Liver (tissue), 8 donors: ENCODE measurements at regions not wholly inside any gene's neighbourhood (a gene's known extent, or its start where the extent isn't known, plus 50 kb on each side); places are given as distances from the start of the nearest gene placed in this dataset.

ENCODE experiments used
- DNase-seq: peaks from one replicate; pipeline ENCODE4 v3.0.0-alpha.2; 2017; ENCODE audit warnings: low spot score
- H3K27ac ChIP-seq, 2 donors: one replicate each; pipeline ENCODE4 v1.7.0; 2013; ENCODE audit warnings: inconsistent platforms in 2 of 2, low read length in 2 of 2, control low read depth in 1 of 2, low read depth in 1 of 2, mild to moderate bottlenecking in 1 of 2
- H3K27me3 ChIP-seq, 4 donors: one replicate each; pipeline versions ENCODE4 v1.6.1 to v1.7.0; 2013; ENCODE audit warnings: low read length in 3 of 4, inconsistent platforms in 1 of 4, mild to moderate bottlenecking in 1 of 4, moderate library complexity in 1 of 4; ENCODE audit not compliant: control insufficient read depth in 4 of 4, insufficient read depth in 4 of 4
- H3K36me3 ChIP-seq, 4 donors: one replicate each; pipeline versions ENCODE4 v1.6.1 to v1.7.0; 2013; ENCODE audit warnings: low read length in 3 of 4, mild to moderate bottlenecking in 3 of 4, low read depth in 1 of 4, moderate library complexity in 1 of 4; ENCODE audit not compliant: control insufficient read depth in 4 of 4, insufficient read depth in 3 of 4
- H3K4me1 ChIP-seq, 4 donors: one replicate each; pipeline versions ENCODE4 v1.6.1 to v1.7.0; 2013; ENCODE audit warnings: low read length in 3 of 4, mild to moderate bottlenecking in 3 of 4, moderate library complexity in 1 of 4; ENCODE audit not compliant: control insufficient read depth in 4 of 4, insufficient read depth in 4 of 4
- H3K4me3 ChIP-seq, 3 donors: one replicate each; pipeline versions ENCODE4 v1.6.1 to v1.7.0; 2013; ENCODE audit warnings: low read length in 3 of 3, control low read depth in 1 of 3, low read depth in 1 of 3, mild to moderate bottlenecking in 1 of 3
- H3K9ac ChIP-seq, 2 donors: one replicate each; pipeline ENCODE4 v1.7.0; 2013; ENCODE audit warnings: low read length in 2 of 2, mild to moderate bottlenecking in 2 of 2, moderate library complexity in 2 of 2, control low read depth in 1 of 2, low read depth in 1 of 2
- H3K9me3 ChIP-seq, 4 donors: one replicate each; pipeline versions ENCODE4 v1.6.1 to v1.7.0; 2013; ENCODE audit warnings: low read length in 3 of 4; ENCODE audit not compliant: control insufficient read depth in 4 of 4
- ATF3 ChIP-seq: IDR thresholded peaks from 2 replicates; pipeline ENCODE4 v1.6.1; 2016; ENCODE audit warnings: antibody characterized with exemption
- CTCF ChIP-seq: fragments of 150-350 bp; IDR thresholded peaks from 2 replicates; pipeline ENCODE4 v1.5.1; 2017; ENCODE audit warnings: improper control_type of control experiment, low read depth, low read length; ENCODE audit not compliant: missing input control
- EGR1 ChIP-seq, 2 donors: IDR thresholded peaks; 2 replicates each; pipeline ENCODE4 v1.6.1; 2016 to 2018; ENCODE audit warnings: antibody characterized with exemption in 2 of 2, low read depth in 2 of 2
- FOXA1 ChIP-seq: IDR thresholded peaks from 2 replicates; pipeline ENCODE4 v1.6.1; 2016; ENCODE audit warnings: antibody characterized with exemption
- FOXA2 ChIP-seq: IDR thresholded peaks from 2 replicates; pipeline ENCODE4 v1.6.1; 2016; ENCODE audit warnings: antibody characterized with exemption
- GABPA ChIP-seq, 2 donors: IDR thresholded peaks in 1 of 2; conservative IDR thresholded peaks in 1 of 2; 2 replicates each; pipeline ENCODE4 v1.6.1; 2016; ENCODE audit warnings: antibody characterized with exemption in 2 of 2, mild to moderate bottlenecking in 1 of 2, moderate library complexity in 1 of 2
- HNF4A ChIP-seq, 2 donors: conservative IDR thresholded peaks; 2 replicates each; pipeline ENCODE4 v1.6.1; 2016; ENCODE audit warnings: antibody characterized with exemption in 2 of 2, mild to moderate bottlenecking in 2 of 2
- HNF4G ChIP-seq: IDR thresholded peaks from 2 replicates; pipeline ENCODE4 v1.6.1; 2016; ENCODE audit warnings: antibody characterized with exemption
- JUND ChIP-seq, 2 donors: IDR thresholded peaks; 2 replicates each; pipeline ENCODE4 v1.6.1; 2016; ENCODE audit warnings: antibody characterized with exemption in 2 of 2
- NR2F2 ChIP-seq: IDR thresholded peaks from 2 replicates; pipeline ENCODE4 v1.6.1; 2016; ENCODE audit warnings: antibody characterized with exemption
- RAD21 ChIP-seq, 2 donors: IDR thresholded peaks; 2 replicates each; pipeline ENCODE4 v1.6.1; 2016; ENCODE audit warnings: antibody characterized with exemption in 2 of 2, mild to moderate bottlenecking in 2 of 2
- RXRA ChIP-seq, 2 donors: IDR thresholded peaks; 2 replicates each; pipeline ENCODE4 v1.6.1; 2017 to 2018; ENCODE audit warnings: antibody characterized with exemption in 2 of 2, mild to moderate bottlenecking in 1 of 2
- SP1 ChIP-seq: IDR thresholded peaks from 2 replicates; pipeline ENCODE4 v1.6.1; 2018; ENCODE audit warnings: antibody characterized with exemption, mild to moderate bottlenecking
- TAF1 ChIP-seq: conservative IDR thresholded peaks from 2 replicates; pipeline ENCODE4 v1.6.1; 2016; ENCODE audit warnings: antibody characterized with exemption, mild to moderate bottlenecking
- YY1 ChIP-seq: IDR thresholded peaks from 2 replicates; pipeline ENCODE4 v1.6.1; 2016; ENCODE audit warnings: antibody characterized with exemption, mild to moderate bottlenecking
- WGBS: extraction: QIAGEN DNeasy Blood & Tissue Kit; methylation state at CpG from one replicate; pipeline ENCODE4 v1.1.7; 2013; 5-methylcytosine and 5-hydroxymethylcytosine counted together
- TF ChIP-seq, protein P1 (sequence below): IDR thresholded peaks from 2 replicates; pipeline ENCODE4 v1.6.1; 2016; ENCODE audit warnings: antibody characterized with exemption
- TF ChIP-seq, protein P2 (sequence below): IDR thresholded peaks from 2 replicates; pipeline ENCODE4 v1.6.1; 2016; ENCODE audit warnings: antibody characterized with exemption, mild to moderate bottlenecking
- donor health status: healthy.
- donor health status: healthy.
- donor health status: healthy.
- donor health status: healthy.
- donor health status: healthy.

DNA sequence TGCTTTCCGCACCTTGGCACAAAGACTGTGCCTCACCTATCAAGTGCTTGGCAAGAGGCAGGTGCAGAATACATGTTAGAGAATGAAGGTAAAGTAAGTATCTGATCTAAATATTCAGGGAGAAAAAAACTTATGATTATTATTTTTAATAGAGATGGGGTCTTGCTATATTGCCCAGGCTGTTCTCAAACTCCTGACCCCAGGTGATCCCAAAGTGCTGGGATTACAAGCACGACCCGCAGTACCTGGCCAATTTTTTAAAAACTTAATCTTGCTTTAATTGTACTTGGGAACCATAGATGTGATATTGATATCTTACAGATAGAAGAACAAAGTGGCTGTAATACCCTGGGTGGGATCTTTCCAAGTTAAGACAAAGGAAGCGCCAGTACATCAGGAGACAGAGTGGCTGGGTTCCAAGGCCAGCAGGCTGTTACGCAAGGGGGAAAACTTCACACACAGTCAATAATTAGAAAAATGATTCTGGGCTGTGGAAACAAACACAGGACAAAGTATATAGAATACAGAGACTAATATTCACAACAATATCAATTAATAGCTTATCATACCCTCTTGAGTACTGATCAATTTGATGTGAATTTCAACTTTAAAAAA is 58.6 kb upstream of the ATP1A1 start:
- H3K9me3 ChIP-seq, result no peaks in the 10 kb centered on the region
- 48% methylated on average over 5 of the region's 5 CpGs for WGBS
- H3K9ac ChIP-seq, result no peak overlapping the region
- no peak overlapping the region for H3K27ac ChIP-seq
- no peaks in the 10 kb centered on the region for H3K36me3 ChIP-seq
- H3K4me1 ChIP-seq, result peaks cover 0 to 9% (median 0%) of the 10 kb centered on the region in 4 donors
- TF ChIP-seq JUND (IDR thresholded peaks at IDR 0.05) (no peak), YY1 (no peak), ATF3 (no peak), NR2F2 (no peak), HNF4G (no peak), FOXA1 (no peak), RAD21 (IDR thresholded peaks at IDR 0.05) (peak in 1 of 2 donors; percentile 29), TAF1 (no peak), SP1 (no peak), CTCF (no peak), RXRA (IDR thresholded peaks at IDR 0.05) (peak; percentile 36 to 48), GABPA (IDR thresholded peaks at IDR 0.05 in 1 of 2, conservative IDR thresholded peaks at IDR 0.05 in 1 of 2) (no peak), HNF4A (conservative IDR thresholded peaks at IDR 0.05) (peak; percentile 30 to 53)
- TF ChIP-seq, protein P1, sequence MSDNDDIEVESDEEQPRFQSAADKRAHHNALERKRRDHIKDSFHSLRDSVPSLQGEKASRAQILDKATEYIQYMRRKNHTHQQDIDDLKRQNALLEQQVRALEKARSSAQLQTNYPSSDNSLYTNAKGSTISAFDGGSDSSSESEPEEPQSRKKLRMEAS, result no peak
- TF ChIP-seq, protein P2, sequence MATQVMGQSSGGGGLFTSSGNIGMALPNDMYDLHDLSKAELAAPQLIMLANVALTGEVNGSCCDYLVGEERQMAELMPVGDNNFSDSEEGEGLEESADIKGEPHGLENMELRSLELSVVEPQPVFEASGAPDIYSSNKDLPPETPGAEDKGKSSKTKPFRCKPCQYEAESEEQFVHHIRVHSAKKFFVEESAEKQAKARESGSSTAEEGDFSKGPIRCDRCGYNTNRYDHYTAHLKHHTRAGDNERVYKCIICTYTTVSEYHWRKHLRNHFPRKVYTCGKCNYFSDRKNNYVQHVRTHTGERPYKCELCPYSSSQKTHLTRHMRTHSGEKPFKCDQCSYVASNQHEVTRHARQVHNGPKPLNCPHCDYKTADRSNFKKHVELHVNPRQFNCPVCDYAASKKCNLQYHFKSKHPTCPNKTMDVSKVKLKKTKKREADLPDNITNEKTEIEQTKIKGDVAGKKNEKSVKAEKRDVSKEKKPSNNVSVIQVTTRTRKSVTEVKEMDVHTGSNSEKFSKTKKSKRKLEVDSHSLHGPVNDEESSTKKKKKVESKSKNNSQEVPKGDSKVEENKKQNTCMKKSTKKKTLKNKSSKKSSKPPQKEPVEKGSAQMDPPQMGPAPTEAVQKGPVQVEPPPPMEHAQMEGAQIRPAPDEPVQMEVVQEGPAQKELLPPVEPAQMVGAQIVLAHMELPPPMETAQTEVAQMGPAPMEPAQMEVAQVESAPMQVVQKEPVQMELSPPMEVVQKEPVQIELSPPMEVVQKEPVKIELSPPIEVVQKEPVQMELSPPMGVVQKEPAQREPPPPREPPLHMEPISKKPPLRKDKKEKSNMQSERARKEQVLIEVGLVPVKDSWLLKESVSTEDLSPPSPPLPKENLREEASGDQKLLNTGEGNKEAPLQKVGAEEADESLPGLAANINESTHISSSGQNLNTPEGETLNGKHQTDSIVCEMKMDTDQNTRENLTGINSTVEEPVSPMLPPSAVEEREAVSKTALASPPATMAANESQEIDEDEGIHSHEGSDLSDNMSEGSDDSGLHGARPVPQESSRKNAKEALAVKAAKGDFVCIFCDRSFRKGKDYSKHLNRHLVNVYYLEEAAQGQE, result no peak
- H3K27me3 ChIP-seq, result no peaks in the 10 kb centered on the region
- no peak for DNase-seq
- no peak overlapping the region for H3K4me3 ChIP-seq

- no peak overlapping the region for H3K4me3 ChIP-seq
- H3K27ac ChIP-seq, result no peak overlapping the region
- no peaks in the 10 kb centered on the region for H3K36me3 ChIP-seq
- H3K9me3 ChIP-seq, result no peaks in the 10 kb centered on the region
- H3K27me3 ChIP-seq, result no peaks in the 10 kb centered on the region
- H3K9ac ChIP-seq, result no peak overlapping the region
- 51% methylated on average over 2 of the region's 2 CpGs for WGBS
- peaks cover 0 to 10% (median 0%) of the 10 kb centered on the region in 4 donors for H3K4me1 ChIP-seq
- no peak for DNase-seq
- TF ChIP-seq, protein P1, result no peak
- TF ChIP-seq CTCF (no peak), RXRA (IDR thresholded peaks at IDR 0.05) (peak in 1 of 2 donors; percentile 21), HNF4G (peak; percentile 15), JUND (IDR thresholded peaks at IDR 0.05) (peak in 1 of 2 donors; percentile 12), GABPA (IDR thresholded peaks at IDR 0.05 in 1 of 2, conservative IDR thresholded peaks at IDR 0.05 in 1 of 2) (no peak), FOXA1 (no peak), EGR1 (IDR thresholded peaks at IDR 0.05; ENCODE audit: low read depth in 2 of 2) (no peak), SP1 (peak; percentile 61), FOXA2 (no peak), RAD21 (IDR thresholded peaks at IDR 0.05) (peak in 1 of 2 donors; percentile 40)
- TF ChIP-seq, protein P2, result no peak
These were observed 56.7 kb upstream of the ATP1A1 start for GRCh38 chr1:116316373-116316772.
